ENCODE measurements at regions not wholly inside any gene's neighbourhood (a gene's known extent, or its start where the extent isn't known, plus 50 kb on each side); places are given as distances from the start of the nearest gene placed in this dataset.
"Not testable (repeated sequence)": the region's sequence is repeated elsewhere in the genome, so short reads cannot be mapped to it uniquely, and the experiment has no call there.

GRCh38 chr17:53765609-53766008 lies 57.1 kb upstream of the KIF2B start:
- no peak for DNase-seq

DNA sequence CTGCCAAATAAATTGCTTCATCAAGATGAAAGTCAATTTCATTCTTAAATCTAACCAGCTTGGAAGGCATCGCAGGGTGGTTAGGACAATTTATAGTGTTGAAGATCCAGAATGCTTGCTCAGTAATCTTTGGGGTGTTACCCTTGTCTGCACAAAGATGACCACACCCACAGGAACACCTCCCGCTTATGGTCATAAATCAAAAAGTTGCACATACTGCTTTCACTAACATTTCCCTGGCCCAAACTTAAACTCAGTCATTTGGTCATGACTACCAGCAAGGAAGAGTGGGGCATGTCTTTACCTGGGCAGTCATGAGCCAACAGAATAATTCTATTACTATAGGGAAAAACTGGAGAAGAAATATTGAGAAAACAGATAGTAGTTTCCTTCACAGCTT lies 57.6 kb upstream of the KIF2B start:
- no peak for DNase-seq

DNA sequence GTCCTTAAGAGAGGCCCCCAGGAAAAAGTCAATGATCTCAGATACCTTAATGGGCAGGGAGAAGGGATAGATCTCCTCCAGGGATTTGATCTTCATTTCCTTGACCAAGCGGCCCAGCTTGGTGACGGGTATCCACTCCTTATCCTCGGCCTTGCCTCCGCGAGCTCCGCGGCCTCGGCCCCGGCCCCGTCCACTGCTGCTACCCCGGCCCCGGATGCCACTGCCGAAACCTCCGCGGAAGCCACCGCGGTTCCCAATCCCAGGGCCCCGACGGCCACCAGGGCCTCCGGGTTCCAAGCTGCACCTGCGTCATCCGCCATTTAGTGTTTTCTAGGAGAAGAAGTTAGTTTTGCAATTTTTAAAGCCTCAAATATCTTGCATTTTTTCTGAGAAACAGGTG lies 65.2 kb upstream of the KIF2B start:
- no peak for DNase-seq

- not testable (repeated sequence) for DNase-seq
Observed at GRCh38 chr17:53757116-53757515, 65.6 kb upstream of the KIF2B start.

- DNase-seq: peak; percentile 55
Observed at GRCh38 chr17:53749178-53749577, 73.5 kb upstream of the KIF2B start.

GRCh38 chr17:53748159-53748820 lies 74.4 kb upstream of the KIF2B start:
- not testable (repeated sequence) for DNase-seq

- no peak for DNase-seq
Observed at GRCh38 chr17:53740312-53740711, 82.4 kb upstream of the KIF2B start.

GRCh38 chr17:53736516-53737240 lies 86.0 kb upstream of the KIF2B start:
- DNase-seq: no peak

- no peak for DNase-seq
Observed at GRCh38 chr17:53724726-53725125, 98.0 kb upstream of the KIF2B start.

- no peak for DNase-seq
Observed at GRCh38 chr17:53722407-53722806, 100.3 kb upstream of the KIF2B start.

GRCh38 chr17:53721101-53721500 lies 101.6 kb upstream of the KIF2B start:
- no peak for DNase-seq

DNA sequence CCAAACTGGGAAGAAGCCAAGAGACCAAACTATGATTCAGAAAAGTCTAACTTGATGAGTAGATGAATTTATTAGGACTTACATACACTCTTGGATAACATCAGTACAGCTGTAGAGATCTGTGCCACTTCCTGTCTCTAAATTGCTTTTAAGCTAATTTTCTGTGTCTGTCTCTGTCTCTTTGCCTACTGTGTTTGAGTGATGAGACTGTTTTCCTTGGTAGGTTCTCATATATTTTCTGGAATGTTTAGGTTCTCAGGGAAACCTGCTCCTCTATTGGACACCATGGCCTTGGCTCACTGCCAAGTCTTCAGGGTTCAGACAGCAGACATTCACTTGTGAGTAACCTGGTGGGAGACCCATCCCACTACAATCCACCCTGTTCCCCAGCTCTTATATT lies 103.5 kb upstream of the KIF2B start:
- no peak for DNase-seq

- DNase-seq: no peak
Observed at GRCh38 chr17:53707566-53707965, 115.2 kb upstream of the KIF2B start.

DNA sequence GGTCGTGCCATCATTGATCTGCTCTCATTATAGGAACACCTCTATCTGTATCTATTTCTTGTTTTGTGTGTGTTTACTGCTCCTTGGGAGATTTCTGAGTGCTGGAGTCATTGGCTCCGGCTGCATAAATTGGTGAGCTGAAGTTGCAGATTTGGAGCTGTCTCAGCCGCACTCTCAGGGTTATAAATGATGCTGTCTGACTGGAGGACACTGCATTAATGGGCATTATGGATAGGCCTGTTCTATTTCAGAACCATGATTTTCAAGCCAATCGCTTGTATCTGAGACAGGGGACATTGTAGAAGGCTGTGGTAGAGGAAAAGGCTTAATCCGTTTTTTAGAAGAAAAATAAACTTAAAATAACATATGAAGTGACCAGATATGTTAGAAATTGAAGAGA lies 126.4 kb upstream of the KIF2B start:
- no peak for DNase-seq

GRCh38 chr17:53687324-53687723 lies 135.4 kb upstream of the KIF2B start:
- no peak for DNase-seq

- DNase-seq: no peak
Observed at GRCh38 chr17:53680745-53681144, 142.0 kb upstream of the KIF2B start.

DNA sequence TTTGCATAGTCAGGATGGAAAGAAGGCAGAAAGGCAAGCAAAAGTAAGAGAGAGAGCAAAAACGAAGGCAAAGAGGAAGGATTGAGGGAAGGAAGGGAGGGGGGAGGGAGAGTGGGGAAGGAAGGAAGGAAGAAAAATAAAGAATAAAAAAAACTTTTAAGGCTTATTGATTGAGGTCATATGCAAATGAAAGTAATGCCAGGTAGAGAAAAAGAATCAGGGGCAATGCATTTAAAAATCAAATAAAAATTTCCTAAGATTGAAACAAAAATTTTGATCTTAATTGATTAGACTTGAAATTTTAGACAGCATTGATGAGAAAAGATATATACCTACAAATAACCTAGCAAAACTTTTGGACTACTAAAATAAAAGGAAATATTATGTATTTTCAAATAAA lies 153.9 kb upstream of the KIF2B start:
- no peak for DNase-seq

- DNase-seq: no peak
Observed at GRCh38 chr17:53662608-53663007, 160.1 kb upstream of the KIF2B start.

GRCh38 chr17:53659181-53659580 lies 163.5 kb upstream of the KIF2B start:
- DNase-seq: no peak

- no peak for DNase-seq
Observed at GRCh38 chr17:53655591-53655990, 167.1 kb upstream of the KIF2B start.

DNA sequence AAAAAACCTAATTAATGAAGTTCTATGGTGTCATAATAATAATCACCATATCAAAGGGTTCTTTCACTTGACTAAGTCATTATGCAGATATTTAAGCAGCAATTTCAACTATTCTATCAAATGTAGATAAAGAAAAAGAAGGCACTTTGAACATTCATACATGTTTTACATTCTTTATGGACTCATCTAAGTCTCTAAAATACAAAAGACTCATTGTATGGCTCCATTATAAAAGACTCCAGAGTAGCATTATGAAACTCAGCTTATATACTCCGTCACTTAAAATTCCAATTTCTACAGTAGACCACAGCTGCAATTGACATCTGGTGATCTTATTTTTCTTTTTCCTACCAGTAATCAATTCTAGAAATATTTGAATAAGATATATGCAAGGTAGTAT lies 173.5 kb upstream of the KIF2B start:
- no peak for DNase-seq

DNA sequence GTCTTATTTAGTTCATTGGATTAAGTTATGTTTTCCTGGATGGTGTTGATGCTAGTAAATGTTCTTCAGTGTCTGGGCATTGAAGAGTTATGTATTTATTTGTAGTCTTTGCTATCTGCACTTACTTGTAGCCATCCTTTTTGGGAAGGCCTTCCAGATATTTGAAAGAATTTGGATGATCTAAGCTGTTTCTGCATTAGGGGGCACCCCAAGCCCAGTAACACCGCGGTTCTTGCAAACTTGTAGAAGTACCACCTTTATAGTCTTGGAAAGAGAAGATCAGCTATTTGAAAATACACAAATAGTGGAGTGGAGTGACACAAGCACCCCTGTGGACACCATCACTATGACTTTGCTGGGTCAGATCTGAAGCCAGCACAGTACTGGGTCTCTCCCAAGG lies 175.9 kb upstream of the KIF2B start:
- DNase-seq: no peak

DNA sequence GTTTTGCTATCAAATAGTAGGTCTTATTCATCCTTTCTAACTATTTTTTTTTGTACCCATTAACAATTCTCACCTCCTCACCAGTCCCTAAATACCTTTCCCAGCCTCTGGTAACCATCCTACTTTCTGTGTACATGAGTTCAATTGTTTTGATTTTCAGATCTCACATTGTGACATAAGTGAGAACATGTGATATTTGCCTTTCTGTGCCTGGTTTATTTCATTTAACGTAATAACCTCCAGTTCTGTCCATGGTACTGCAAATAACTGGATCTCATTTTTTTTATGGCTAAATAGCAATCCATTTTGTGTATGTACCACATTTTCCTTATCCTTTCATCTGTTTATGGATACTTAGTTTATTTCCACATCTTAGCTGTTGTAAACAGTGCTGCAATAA lies 181.9 kb upstream of the KIF2B start:
- DNase-seq: no peak

DNA sequence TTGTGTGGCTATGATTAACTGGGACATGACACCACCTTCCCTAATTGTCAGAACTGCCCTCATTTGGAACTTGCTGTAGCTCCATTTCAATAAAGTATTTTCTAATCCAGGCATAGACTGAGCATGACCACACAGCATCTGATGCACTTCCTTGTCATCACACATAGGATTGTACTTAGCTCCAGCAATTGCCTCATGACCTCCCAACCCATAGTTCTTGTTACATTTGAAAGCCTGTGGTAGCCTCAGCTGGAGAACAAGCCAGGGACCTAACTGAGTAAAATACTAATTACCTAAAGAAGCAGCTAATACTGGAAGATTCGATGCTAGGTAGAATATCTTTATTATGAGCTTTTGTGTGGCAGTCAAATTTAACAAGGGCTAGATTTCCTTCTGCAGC lies 187.3 kb upstream of the KIF2B start:
- no peak for DNase-seq

- no peak for DNase-seq
Observed at GRCh38 chr17:53633856-53634255, 188.9 kb upstream of the KIF2B start.
